ENCODE measurements at regions not wholly inside any gene's neighbourhood (a gene's known extent, or its start where the extent isn't known, plus 50 kb on each side); places are given as distances from the start of the nearest gene placed in this dataset.

- Histone ChIP-seq H3K4me3 (ENCODE audit: low read length) (no peak overlapping the region), H3K4me1 (ENCODE audit: control insufficient read depth, insufficient read depth, low read length) (no peaks in the 10 kb centered on the region), H3K9me3 (ENCODE audit: control insufficient read depth, low read depth, low read length) (no peaks in the 10 kb centered on the region), H3K36me3 (ENCODE audit: control insufficient read depth, insufficient read depth, low read length) (no peaks in the 10 kb centered on the region), H3K27ac (ENCODE audit: low read length) (no peak overlapping the region), H3K27me3 (ENCODE audit: control insufficient read depth, insufficient read depth, low read length) (no peaks in the 10 kb centered on the region)
- no peak for DNase-seq
- WGBS (ENCODE audit: insufficient coverage, low lambda C conversion rate): 80% methylated on average over 1 of the region's 1 CpG
Observed at GRCh38 chr13:61994174-61994573, 578.5 kb upstream of the PCDH20 start.

DNA sequence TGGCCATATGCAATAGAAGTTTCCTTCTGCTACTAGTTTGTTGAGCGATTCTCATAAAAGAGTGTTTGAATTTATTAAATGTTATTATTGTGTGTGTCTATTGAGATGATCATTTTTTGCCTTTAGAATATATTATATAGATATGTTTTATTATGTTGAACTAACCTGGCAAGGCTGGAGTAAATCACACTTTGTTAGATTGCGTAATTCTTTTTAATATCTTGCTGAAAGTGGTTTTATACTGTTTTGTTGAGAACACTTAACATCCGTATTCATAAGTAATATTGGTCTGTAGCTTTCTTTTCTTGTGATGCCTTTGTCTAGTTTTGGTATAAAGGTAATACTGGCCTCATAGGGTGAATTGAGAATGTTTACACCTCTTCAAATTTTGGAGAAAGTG, 574.3 kb upstream of the PCDH20 start:
- no CpG with 5 or more reads among the region's 3 CpGs for WGBS (ENCODE audit: insufficient coverage, low lambda C conversion rate)

GRCh38 chr13:61988810-61989209, 573.2 kb upstream of the PCDH20 start:
- no peaks in the 10 kb centered on the region for H3K4me1 ChIP-seq (ENCODE audit: control insufficient read depth, insufficient read depth, low read length)
- no peaks in the 10 kb centered on the region for H3K9me3 ChIP-seq (ENCODE audit: control insufficient read depth, low read depth, low read length)
- 40% methylated on average over 2 of the region's 2 CpGs for WGBS (ENCODE audit: insufficient coverage, low lambda C conversion rate)
- no peaks in the 10 kb centered on the region for H3K27me3 ChIP-seq (ENCODE audit: control insufficient read depth, insufficient read depth, low read length)
- no peak for DNase-seq
- no peaks in the 10 kb centered on the region for H3K36me3 ChIP-seq (ENCODE audit: control insufficient read depth, insufficient read depth, low read length)
- H3K4me3 ChIP-seq (ENCODE audit: low read length): no peak overlapping the region
- no peak overlapping the region for H3K27ac ChIP-seq (ENCODE audit: low read length)

More for the DNA sequence above, 574.3 kb upstream of the PCDH20 start:
- Histone ChIP-seq H3K4me3 (ENCODE audit: low read length) (no peak overlapping the region), H3K9me3 (ENCODE audit: control insufficient read depth, low read depth, low read length) (no peaks in the 10 kb centered on the region), H3K27me3 (ENCODE audit: control insufficient read depth, insufficient read depth, low read length) (no peaks in the 10 kb centered on the region), H3K27ac (ENCODE audit: low read length) (no peak overlapping the region), H3K36me3 (ENCODE audit: control insufficient read depth, insufficient read depth, low read length) (no peaks in the 10 kb centered on the region), H3K4me1 (ENCODE audit: control insufficient read depth, insufficient read depth, low read length) (no peaks in the 10 kb centered on the region)
- no peak for DNase-seq

DNA sequence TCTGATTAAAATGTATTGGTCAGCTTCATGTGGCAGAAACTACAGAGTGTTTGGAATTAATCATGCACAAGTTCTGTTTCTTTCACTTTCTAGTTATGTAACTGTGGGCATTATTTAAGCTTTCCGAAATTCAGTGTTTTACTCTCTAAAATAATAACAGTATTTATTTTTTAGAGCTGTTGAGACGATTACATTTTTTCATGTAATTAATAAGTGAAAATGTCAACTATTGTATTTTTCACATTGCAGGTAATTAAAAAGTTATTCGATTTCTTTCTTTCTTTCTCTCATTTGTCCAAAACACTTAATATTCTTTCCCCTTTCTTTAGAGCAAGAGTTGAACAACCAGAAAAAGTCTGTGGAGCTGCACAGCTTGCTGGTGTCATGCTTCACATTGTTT, 559.4 kb upstream of the PCDH20 start:
- WGBS (ENCODE audit: insufficient coverage, low lambda C conversion rate): 93% methylated on average over 3 of the region's 3 CpGs
- no peaks in the 10 kb centered on the region for H3K36me3 ChIP-seq (ENCODE audit: control insufficient read depth, insufficient read depth, low read length)
- H3K27ac ChIP-seq (ENCODE audit: low read length): no peak overlapping the region
- H3K4me3 ChIP-seq (ENCODE audit: low read length): no peak overlapping the region
- no peaks in the 10 kb centered on the region for H3K4me1 ChIP-seq (ENCODE audit: control insufficient read depth, insufficient read depth, low read length)
- H3K27me3 ChIP-seq (ENCODE audit: control insufficient read depth, insufficient read depth, low read length): no peaks in the 10 kb centered on the region
- no peaks in the 10 kb centered on the region for H3K9me3 ChIP-seq (ENCODE audit: control insufficient read depth, low read depth, low read length)
- DNase-seq: no peak

- H3K4me1 ChIP-seq (ENCODE audit: control insufficient read depth, insufficient read depth, low read length): no peaks in the 10 kb centered on the region
- H3K36me3 ChIP-seq (ENCODE audit: control insufficient read depth, insufficient read depth, low read length): no peaks in the 10 kb centered on the region
- WGBS (ENCODE audit: insufficient coverage, low lambda C conversion rate): 100% methylated on average over 2 of the region's 4 CpGs
Observed at GRCh38 chr13:61965756-61966155, 550.1 kb upstream of the PCDH20 start.

GRCh38 chr13:61960981-61961380, 545.3 kb upstream of the PCDH20 start:
- Histone ChIP-seq H3K27me3 (ENCODE audit: control insufficient read depth, insufficient read depth, low read length) (no peaks in the 10 kb centered on the region), H3K9me3 (ENCODE audit: control insufficient read depth, low read depth, low read length) (no peaks in the 10 kb centered on the region), H3K27ac (ENCODE audit: low read length) (no peak overlapping the region), H3K4me1 (ENCODE audit: control insufficient read depth, insufficient read depth, low read length) (no peaks in the 10 kb centered on the region), H3K36me3 (ENCODE audit: control insufficient read depth, insufficient read depth, low read length) (no peaks in the 10 kb centered on the region), H3K4me3 (ENCODE audit: low read length) (no peak overlapping the region)
- no peak for DNase-seq

More at GRCh38 chr13:61965756-61966155, 550.1 kb upstream of the PCDH20 start:
- DNase-seq: no peak
- no peaks in the 10 kb centered on the region for H3K9me3 ChIP-seq (ENCODE audit: control insufficient read depth, low read depth, low read length)
- no peaks in the 10 kb centered on the region for H3K27me3 ChIP-seq (ENCODE audit: control insufficient read depth, insufficient read depth, low read length)
- no peak overlapping the region for H3K27ac ChIP-seq (ENCODE audit: low read length)
- H3K4me3 ChIP-seq (ENCODE audit: low read length): no peak overlapping the region

GRCh38 chr13:61954092-61954491, 538.4 kb upstream of the PCDH20 start:
- 33% methylated on average over 2 of the region's 3 CpGs for WGBS (ENCODE audit: insufficient coverage, low lambda C conversion rate)
- Histone ChIP-seq H3K9me3 (ENCODE audit: control insufficient read depth, low read depth, low read length) (no peaks in the 10 kb centered on the region), H3K27me3 (ENCODE audit: control insufficient read depth, insufficient read depth, low read length) (no peaks in the 10 kb centered on the region), H3K4me1 (ENCODE audit: control insufficient read depth, insufficient read depth, low read length) (no peaks in the 10 kb centered on the region), H3K27ac (ENCODE audit: low read length) (no peak overlapping the region), H3K4me3 (ENCODE audit: low read length) (no peak overlapping the region), H3K36me3 (ENCODE audit: control insufficient read depth, insufficient read depth, low read length) (no peaks in the 10 kb centered on the region)
- peak in 1 of 2 donors; percentile 14 for DNase-seq

DNA sequence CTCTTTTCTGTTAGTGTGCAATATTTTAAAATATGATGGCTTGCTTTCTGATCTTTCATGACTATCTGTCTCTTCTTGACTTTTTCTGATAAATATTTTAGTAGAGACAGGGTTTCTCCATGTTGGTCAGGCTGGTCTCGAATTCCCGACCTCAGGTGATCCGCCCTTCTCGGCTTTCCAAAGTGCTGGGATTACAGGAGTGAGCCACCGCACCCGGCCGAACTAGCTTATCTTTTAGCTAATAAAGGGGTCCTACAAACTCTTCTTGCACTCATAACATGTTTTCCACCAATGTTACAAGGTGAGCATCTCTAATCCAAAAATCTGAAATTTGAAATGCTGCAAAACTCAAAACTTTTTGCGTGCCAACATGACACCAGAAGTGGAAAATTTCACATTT, 535.2 kb upstream of the PCDH20 start:
- H3K4me1 ChIP-seq (ENCODE audit: control insufficient read depth, insufficient read depth, low read length): no peaks in the 10 kb centered on the region
- no peak overlapping the region for H3K27ac ChIP-seq (ENCODE audit: low read length)
- no peaks in the 10 kb centered on the region for H3K27me3 ChIP-seq (ENCODE audit: control insufficient read depth, insufficient read depth, low read length)
- DNase-seq: no peak
- no peaks in the 10 kb centered on the region for H3K9me3 ChIP-seq (ENCODE audit: control insufficient read depth, low read depth, low read length)
- no peaks in the 10 kb centered on the region for H3K36me3 ChIP-seq (ENCODE audit: control insufficient read depth, insufficient read depth, low read length)
- no peak overlapping the region for H3K4me3 ChIP-seq (ENCODE audit: low read length)
- no CpG with 5 or more reads among the region's 8 CpGs for WGBS (ENCODE audit: insufficient coverage, low lambda C conversion rate)

- Histone ChIP-seq H3K27ac (ENCODE audit: low read length) (no peak overlapping the region), H3K36me3 (ENCODE audit: control insufficient read depth, insufficient read depth, low read length) (no peaks in the 10 kb centered on the region), H3K4me3 (ENCODE audit: low read length) (no peak overlapping the region), H3K27me3 (ENCODE audit: control insufficient read depth, insufficient read depth, low read length) (no peaks in the 10 kb centered on the region), H3K9me3 (ENCODE audit: control insufficient read depth, low read depth, low read length) (no peaks in the 10 kb centered on the region), H3K4me1 (ENCODE audit: control insufficient read depth, insufficient read depth, low read length) (no peaks in the 10 kb centered on the region)
- WGBS (ENCODE audit: insufficient coverage, low lambda C conversion rate): 75% methylated on average over 4 of the region's 7 CpGs
- DNase-seq: no peak
Observed at GRCh38 chr13:61944329-61944929, 528.8 kb upstream of the PCDH20 start.

DNA sequence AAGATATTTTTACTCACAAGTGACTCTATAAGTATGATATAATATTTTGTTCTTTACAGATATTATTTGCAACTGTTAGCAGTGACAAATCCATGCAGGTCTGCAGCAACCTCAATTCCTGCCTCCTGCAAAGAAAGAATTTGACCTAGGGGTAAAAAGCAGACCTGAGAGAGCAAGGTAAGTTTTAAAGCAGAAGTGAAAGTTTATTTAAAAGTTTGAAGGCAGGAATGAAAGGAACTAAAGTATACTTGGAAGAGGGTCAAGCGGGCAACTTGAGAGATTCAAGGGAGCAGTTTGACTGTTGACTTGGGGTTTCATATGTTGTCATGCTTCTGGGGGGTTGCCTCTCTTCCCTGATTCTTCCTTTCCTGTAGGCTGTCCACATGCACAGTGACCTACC, 520.1 kb upstream of the PCDH20 start:
- no peaks in the 10 kb centered on the region for H3K4me1 ChIP-seq (ENCODE audit: control insufficient read depth, insufficient read depth, low read length)
- H3K4me3 ChIP-seq (ENCODE audit: low read length): no peak overlapping the region
- WGBS (ENCODE audit: insufficient coverage, low lambda C conversion rate): 83% methylated on average over 1 of the region's 1 CpG
- H3K27ac ChIP-seq (ENCODE audit: low read length): no peak overlapping the region
- no peaks in the 10 kb centered on the region for H3K36me3 ChIP-seq (ENCODE audit: control insufficient read depth, insufficient read depth, low read length)
- H3K27me3 ChIP-seq (ENCODE audit: control insufficient read depth, insufficient read depth, low read length): no peaks in the 10 kb centered on the region
- DNase-seq: no peak
- H3K9me3 ChIP-seq (ENCODE audit: control insufficient read depth, low read depth, low read length): no peaks in the 10 kb centered on the region

- no peaks in the 10 kb centered on the region for H3K4me1 ChIP-seq (ENCODE audit: control insufficient read depth, insufficient read depth, low read length)
- WGBS (ENCODE audit: insufficient coverage, low lambda C conversion rate): no CpG with 5 or more reads among the region's 1 CpG
- H3K4me3 ChIP-seq (ENCODE audit: low read length): no peak overlapping the region
- no peaks in the 10 kb centered on the region for H3K36me3 ChIP-seq (ENCODE audit: control insufficient read depth, insufficient read depth, low read length)
- H3K27ac ChIP-seq (ENCODE audit: low read length): no peak overlapping the region
- no peaks in the 10 kb centered on the region for H3K9me3 ChIP-seq (ENCODE audit: control insufficient read depth, low read depth, low read length)
- no peak for DNase-seq
- no peaks in the 10 kb centered on the region for H3K27me3 ChIP-seq (ENCODE audit: control insufficient read depth, insufficient read depth, low read length)
Observed at GRCh38 chr13:61927648-61928047, 512.0 kb upstream of the PCDH20 start.
